ENCODE measurements at regions not wholly inside any gene's neighbourhood (a gene's known extent, or its start where the extent isn't known, plus 50 kb on each side); places are given as distances from the start of the nearest gene placed in this dataset.
A peak's percentile ranks its signal among the peaks of the same experiment; 100 is the strongest.
"Not testable (repeated sequence)": the region's sequence is repeated elsewhere in the genome, so short reads cannot be mapped to it uniquely, and the experiment has no call there.

GRCh38 chr5:142221091-142221860 is 103.5 kb downstream of the SPRY4 start:
- no peak for DNase-seq

GRCh38 chr5:142219146-142219545 is 105.7 kb downstream of the SPRY4 start:
- DNase-seq, result no peak

- no peak for DNase-seq
Measured at GRCh38 chr5:142216931-142217330, 107.9 kb downstream of the SPRY4 start.

GRCh38 chr5:142215915-142216681 is 107.5 kb downstream of the NDFIP1 start:
- peak; percentile 97 for DNase-seq

- no peak for DNase-seq
Measured at GRCh38 chr5:142213077-142213476, 104.5 kb downstream of the NDFIP1 start.

- DNase-seq, result no peak
Measured at GRCh38 chr5:142211918-142212317, 103.3 kb downstream of the NDFIP1 start.

- no peak for DNase-seq
Measured at GRCh38 chr5:142210864-142211412, 102.4 kb downstream of the NDFIP1 start.

- DNase-seq, result no peak
Measured at GRCh38 chr5:142210011-142210410, 101.4 kb downstream of the NDFIP1 start.

- no peak for DNase-seq
Measured at GRCh38 chr5:142208777-142209312, 100.3 kb downstream of the NDFIP1 start.

- not testable (repeated sequence) for DNase-seq
Measured at GRCh38 chr5:142208244-142208643, 99.7 kb downstream of the NDFIP1 start.

- DNase-seq, result no peak
Measured at GRCh38 chr5:142206801-142207200, 98.2 kb downstream of the NDFIP1 start.

GRCh38 chr5:142204219-142204618 is 95.6 kb downstream of the NDFIP1 start:
- DNase-seq, result no peak

All from HCEC 1CT (cell line).